ENCODE measurements at regions not wholly inside any gene's neighbourhood (a gene's known extent, or its start where the extent isn't known, plus 50 kb on each side); places are given as distances from the start of the nearest gene placed in this dataset.

DNA sequence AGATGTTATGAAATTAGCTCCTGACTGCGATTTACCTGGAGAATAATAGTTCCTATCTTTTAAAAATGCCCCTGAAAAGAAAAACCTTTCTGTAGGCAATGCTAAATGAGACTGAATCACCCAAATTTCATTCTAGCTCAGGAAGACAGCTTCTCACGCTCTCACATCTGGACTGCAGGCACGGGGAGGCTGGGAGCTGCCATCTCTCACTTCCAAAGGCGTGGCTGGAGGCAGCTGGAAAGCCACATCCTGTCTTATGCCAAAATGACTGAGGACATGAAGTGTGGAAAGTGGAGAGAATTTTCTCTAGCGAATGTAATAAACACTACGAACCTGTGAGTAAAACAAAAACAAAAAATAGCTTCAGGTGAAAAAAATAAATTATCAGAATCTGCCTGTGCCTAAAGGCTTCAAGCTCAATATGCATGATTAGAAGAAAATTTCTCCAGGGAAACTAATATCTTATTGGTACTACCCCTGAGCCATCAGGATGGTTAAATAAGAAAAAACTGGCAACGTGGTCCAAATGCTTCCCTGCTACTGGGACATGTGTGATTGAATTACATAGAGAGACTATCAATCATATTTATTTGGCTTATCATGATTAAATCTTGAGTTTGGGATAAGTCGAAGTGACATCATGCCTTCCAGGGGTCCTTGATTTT is 58.1 kb upstream of the UBL3 start:
- TF ChIP-seq, protein P1, sequence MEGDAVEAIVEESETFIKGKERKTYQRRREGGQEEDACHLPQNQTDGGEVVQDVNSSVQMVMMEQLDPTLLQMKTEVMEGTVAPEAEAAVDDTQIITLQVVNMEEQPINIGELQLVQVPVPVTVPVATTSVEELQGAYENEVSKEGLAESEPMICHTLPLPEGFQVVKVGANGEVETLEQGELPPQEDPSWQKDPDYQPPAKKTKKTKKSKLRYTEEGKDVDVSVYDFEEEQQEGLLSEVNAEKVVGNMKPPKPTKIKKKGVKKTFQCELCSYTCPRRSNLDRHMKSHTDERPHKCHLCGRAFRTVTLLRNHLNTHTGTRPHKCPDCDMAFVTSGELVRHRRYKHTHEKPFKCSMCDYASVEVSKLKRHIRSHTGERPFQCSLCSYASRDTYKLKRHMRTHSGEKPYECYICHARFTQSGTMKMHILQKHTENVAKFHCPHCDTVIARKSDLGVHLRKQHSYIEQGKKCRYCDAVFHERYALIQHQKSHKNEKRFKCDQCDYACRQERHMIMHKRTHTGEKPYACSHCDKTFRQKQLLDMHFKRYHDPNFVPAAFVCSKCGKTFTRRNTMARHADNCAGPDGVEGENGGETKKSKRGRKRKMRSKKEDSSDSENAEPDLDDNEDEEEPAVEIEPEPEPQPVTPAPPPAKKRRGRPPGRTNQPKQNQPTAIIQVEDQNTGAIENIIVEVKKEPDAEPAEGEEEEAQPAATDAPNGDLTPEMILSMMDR (conservative IDR thresholded peaks at IDR 0.05; ENCODE audit: low read depth, low read length), result no peak
- no peak for TF ChIP-seq EZH2 (IDR thresholded peaks at IDR 0.05; ENCODE audit: borderline replicate concordance, low read depth, low read length, poor library complexity, severe bottlenecking)
